Brain microvascular endothelial cell (primary cell): ENCODE measurements at regions not wholly inside any gene's neighbourhood (a gene's known extent, or its start where the extent isn't known, plus 50 kb on each side); places are given as distances from the start of the nearest gene placed in this dataset.
A peak's percentile ranks its signal among the peaks of the same experiment; 100 is the strongest.

Source experiments
- DNase-seq: peaks from one replicate; pipeline ENCODE4 v3.0.0-alpha.2; 2020
- H3K27ac ChIP-seq: fragments of 250-450 bp; sonication (Bioruptor Pico); 2 replicates; pipeline ENCODE4 v1.5.1; 2020; ENCODE audit warnings: mild to moderate bottlenecking, moderate library complexity
- H3K27me3 ChIP-seq: fragments of 250-450 bp; sonication (Bioruptor Pico); replicated peaks from 2 replicates; pipeline ENCODE4 v1.5.1; 2020; ENCODE audit warnings: mild to moderate bottlenecking
- H3K36me3 ChIP-seq: fragments of 250-450 bp; sonication (Bioruptor Pico); replicated peaks from 2 replicates; pipeline ENCODE4 v1.5.1; 2020; ENCODE audit warnings: mild to moderate bottlenecking
- H3K4me3 ChIP-seq: 2 replicates; pipeline ENCODE4 v1.5.1; 2011; ENCODE audit warnings: low read depth, mild to moderate bottlenecking, control low read depth, low read length, moderate library complexity
- in situ Hi-C: cut with HindIII; loops from 2 replicates; pipeline ENCODE4 v1.10.0; 2017; ENCODE audit warnings: low sequenced_read_pairs, low pct_ligation_motif_present
- TF ChIP-seq, protein P1 (sequence below): IDR thresholded peaks from 2 replicates; pipeline ENCODE4 v1.5.1; 2011; ENCODE audit warnings: low read depth, mild to moderate bottlenecking, moderate library complexity, low read length, control low read depth, inconsistent platforms; ENCODE audit errors: missing control alignments

DNA sequence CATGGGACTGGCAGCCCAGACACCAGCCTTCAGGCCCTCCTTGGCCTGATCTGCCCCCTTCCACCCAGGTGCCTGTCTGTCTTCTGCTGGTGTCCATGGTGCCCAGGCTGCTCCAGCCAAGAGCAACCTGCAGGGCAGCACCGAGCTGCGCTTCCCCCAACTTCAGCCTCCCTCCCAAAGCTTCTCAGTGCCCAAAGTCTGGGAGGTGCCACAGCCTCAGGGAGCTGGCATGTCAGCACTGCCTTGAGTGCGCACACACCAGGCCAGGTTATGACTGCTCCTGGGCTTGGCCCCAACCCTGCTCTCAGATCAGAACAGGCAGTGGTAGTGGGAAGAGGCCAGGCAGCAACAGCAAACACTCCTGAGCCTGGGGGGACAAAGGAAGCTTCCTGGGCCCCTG lies 304.6 kb upstream of the NRG3 start:
- H3K27ac ChIP-seq = no peak overlapping the region
- H3K36me3 ChIP-seq = no peaks in the 10 kb centered on the region
- no peak for DNase-seq
- in situ Hi-C loops = no loop called here
- TF ChIP-seq, protein P1, sequence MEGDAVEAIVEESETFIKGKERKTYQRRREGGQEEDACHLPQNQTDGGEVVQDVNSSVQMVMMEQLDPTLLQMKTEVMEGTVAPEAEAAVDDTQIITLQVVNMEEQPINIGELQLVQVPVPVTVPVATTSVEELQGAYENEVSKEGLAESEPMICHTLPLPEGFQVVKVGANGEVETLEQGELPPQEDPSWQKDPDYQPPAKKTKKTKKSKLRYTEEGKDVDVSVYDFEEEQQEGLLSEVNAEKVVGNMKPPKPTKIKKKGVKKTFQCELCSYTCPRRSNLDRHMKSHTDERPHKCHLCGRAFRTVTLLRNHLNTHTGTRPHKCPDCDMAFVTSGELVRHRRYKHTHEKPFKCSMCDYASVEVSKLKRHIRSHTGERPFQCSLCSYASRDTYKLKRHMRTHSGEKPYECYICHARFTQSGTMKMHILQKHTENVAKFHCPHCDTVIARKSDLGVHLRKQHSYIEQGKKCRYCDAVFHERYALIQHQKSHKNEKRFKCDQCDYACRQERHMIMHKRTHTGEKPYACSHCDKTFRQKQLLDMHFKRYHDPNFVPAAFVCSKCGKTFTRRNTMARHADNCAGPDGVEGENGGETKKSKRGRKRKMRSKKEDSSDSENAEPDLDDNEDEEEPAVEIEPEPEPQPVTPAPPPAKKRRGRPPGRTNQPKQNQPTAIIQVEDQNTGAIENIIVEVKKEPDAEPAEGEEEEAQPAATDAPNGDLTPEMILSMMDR = no peak
- H3K4me3 ChIP-seq = no peak overlapping the region
- H3K27me3 ChIP-seq = no peaks in the 10 kb centered on the region

DNA sequence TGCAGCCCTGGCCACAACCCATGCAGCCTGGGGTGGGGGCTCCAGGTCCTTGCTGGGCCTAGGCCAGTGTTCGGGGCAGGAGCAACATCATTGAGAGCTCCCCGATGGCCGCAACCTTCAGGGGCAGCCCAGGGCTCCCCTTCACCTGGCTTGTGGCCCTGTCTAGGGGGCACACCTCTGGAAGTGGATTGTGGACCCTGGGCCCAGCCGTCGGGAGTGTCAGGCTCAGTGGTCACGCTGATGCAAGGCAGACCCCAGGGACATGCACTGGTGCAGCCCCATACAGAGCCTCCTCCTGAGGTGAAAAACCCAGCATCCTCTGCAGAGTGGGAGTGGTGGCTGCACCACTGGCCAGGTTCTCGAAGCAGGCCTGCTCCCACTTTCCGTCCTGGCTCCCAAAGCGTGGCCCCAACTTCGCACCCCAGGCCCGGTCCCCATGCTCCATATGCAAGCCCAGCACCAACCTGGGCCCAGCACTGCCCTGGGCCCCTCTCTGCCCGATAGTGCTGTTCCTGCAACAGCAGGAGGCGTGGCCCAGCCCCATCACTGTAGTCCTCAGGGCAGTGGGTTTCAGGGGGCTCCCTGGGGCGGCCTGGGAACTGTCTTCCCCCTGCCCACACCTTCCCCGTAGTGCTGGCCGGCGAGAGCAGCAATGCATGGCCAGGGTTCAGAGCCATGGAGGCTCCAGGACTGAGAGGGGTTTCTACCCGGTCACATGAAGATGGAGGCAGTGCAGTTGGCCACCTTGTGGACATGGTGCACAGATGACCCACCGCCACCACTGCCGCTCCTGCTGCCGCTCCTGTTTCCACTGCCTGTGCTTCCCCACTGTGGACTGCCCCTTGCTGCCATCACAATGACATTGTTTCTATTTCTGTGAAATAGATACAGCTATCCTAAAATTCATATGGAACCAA lies 303.9 kb upstream of the NRG3 start:
- Histone ChIP-seq H3K36me3 (no peaks in the 10 kb centered on the region), H3K4me3 (no peak overlapping the region), H3K27ac (no peak overlapping the region), H3K27me3 (no peaks in the 10 kb centered on the region)
- DNase-seq = no peak
- TF ChIP-seq, protein P1 = no peak
- in situ Hi-C loops = no loop called here

DNA sequence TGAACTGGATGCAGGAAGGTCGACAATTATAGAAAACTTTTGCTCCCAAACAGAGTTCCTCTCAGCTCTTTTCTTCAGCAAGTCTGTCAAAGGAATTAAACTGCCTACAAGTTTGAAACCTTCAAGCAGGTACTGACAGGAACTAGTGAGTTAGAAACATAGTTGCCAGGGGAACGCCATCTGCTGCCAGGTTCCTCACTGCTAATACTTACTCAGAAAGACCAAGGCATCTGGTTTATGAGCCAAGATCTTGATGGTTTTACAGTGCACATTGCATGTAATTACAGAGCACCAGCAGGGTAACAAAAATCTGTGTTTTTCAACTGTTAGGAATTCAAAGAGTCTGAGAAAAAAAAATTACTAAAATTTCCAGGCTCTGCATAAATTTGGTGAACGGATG lies 300.0 kb upstream of the NRG3 start:
- Histone ChIP-seq H3K27me3 (no peaks in the 10 kb centered on the region), H3K4me3 (no peak overlapping the region), H3K27ac (no peak overlapping the region), H3K36me3 (no peaks in the 10 kb centered on the region)
- TF ChIP-seq, protein P1 = no peak
- in situ Hi-C loops = no loop called here
- no peak for DNase-seq

DNA sequence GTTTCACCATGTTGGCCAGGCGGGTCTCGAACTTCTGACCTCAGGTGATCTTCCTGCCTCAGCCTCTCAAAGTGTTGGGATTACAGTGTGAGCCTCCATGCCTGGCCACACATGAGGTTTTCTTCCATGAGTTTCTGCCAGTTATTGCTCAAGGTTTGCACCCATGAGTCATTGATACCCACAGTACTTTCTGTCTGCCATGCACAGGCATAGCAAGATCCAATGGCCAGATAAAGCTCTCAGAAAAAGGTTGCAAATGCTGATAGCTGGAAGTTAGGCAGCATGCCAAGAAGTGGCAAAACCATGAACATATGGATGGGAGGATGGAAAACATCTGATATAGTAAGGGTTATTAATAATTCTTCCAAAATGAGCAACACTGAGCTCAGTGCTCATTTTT lies 298.7 kb upstream of the NRG3 start:
- DNase-seq = no peak
- TF ChIP-seq, protein P1 = no peak
- in situ Hi-C loops = no loop called here

DNA sequence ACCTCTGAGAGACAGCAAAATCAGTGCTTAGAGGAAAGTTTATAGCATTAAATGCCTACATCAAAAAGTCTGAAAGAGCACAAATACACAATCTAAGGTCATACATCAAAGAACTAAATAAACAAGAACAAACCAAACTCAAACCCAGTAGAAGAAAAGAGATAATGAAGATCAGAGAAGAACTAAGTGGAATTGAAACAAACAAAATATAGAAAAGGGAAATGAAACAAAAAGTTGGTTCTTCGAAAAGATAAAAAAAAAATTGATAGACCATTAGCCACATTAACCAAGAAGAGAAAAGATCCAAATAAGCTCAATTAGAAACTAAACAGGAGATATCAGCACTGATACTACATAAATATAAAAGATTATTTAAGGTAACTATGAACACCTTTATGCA lies 280.0 kb upstream of the NRG3 start:
- H3K27me3 ChIP-seq = no peaks in the 10 kb centered on the region
- DNase-seq = no peak
- no peak overlapping the region for H3K4me3 ChIP-seq
- H3K27ac ChIP-seq = no peak overlapping the region
- TF ChIP-seq, protein P1 = no peak
- in situ Hi-C loops = no loop called here
- H3K36me3 ChIP-seq = no peaks in the 10 kb centered on the region

More for the DNA sequence above, 298.7 kb upstream of the NRG3 start:
- Histone ChIP-seq H3K27me3 (no peaks in the 10 kb centered on the region), H3K27ac (no peak overlapping the region), H3K4me3 (no peak overlapping the region), H3K36me3 (no peaks in the 10 kb centered on the region)

DNA sequence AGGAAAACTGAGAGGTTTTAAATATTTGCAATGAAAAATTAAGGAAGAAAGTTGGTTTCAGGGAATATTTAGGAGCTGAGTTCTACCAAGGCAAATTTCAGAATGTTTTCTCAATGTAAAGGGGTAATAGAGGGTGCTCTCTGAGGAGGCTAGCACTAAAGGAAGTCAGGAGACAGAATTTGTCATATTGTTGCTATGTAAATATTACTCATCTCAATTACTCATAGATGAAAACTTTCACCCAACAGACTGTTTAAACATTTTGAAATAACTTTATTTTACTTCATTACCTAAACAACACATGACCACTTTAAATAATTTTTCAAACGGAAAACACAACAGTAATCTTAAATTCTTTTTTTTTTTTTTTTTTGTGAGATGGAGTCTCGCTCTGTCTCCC lies 274.8 kb upstream of the NRG3 start:
- TF ChIP-seq, protein P1 = no peak
- Histone ChIP-seq H3K36me3 (no peaks in the 10 kb centered on the region), H3K27ac (peak overlapping the region; percentile 77), H3K27me3 (no peaks in the 10 kb centered on the region), H3K4me3 (no peak overlapping the region)
- DNase-seq = peak; percentile 28
- in situ Hi-C loops = no loop called here
